GM12864 (cell line): ENCODE measurements at regions not wholly inside any gene's neighbourhood (a gene's known extent, or its start where the extent isn't known, plus 50 kb on each side); places are given as distances from the start of the nearest gene placed in this dataset.

Experiments used
- DNase-seq: peaks from one replicate; pipeline ENCODE4 v3.0.0-alpha.2; 2011; ENCODE audit warnings: low read depth
- H3K4me3 ChIP-seq: 2 replicates; pipeline ENCODE4 v1.5.1; 2011; ENCODE audit warnings: mild to moderate bottlenecking, low read depth, low read length, control low read depth
- CTCF ChIP-seq: IDR thresholded peaks from 2 replicates; pipeline ENCODE4 v1.5.1; 2011; ENCODE audit warnings: low read depth, mild to moderate bottlenecking, moderate library complexity, low read length, control low read depth, inconsistent platforms; ENCODE audit errors: missing control alignments

GRCh38 chr12:65612440-65612839 lies 211.8 kb upstream of the HMGA2 start:
- no peak for TF ChIP-seq CTCF
- no peak for DNase-seq
- no peak overlapping the region for H3K4me3 ChIP-seq

- H3K4me3 ChIP-seq: no peak overlapping the region
- no peak for TF ChIP-seq CTCF
- DNase-seq: no peak
These were observed 210.6 kb upstream of the HMGA2 start for GRCh38 chr12:65613692-65614091.

- TF ChIP-seq CTCF: no peak
- no peak overlapping the region for H3K4me3 ChIP-seq
- DNase-seq: no peak
These were observed 209.9 kb upstream of the HMGA2 start for GRCh38 chr12:65614259-65614889.

GRCh38 chr12:65615118-65615517 lies 209.2 kb upstream of the HMGA2 start:
- TF ChIP-seq CTCF: no peak
- H3K4me3 ChIP-seq: no peak overlapping the region
- no peak for DNase-seq

- DNase-seq: no peak
- no peak overlapping the region for H3K4me3 ChIP-seq
- no peak for TF ChIP-seq CTCF
These were observed 208.3 kb upstream of the HMGA2 start for GRCh38 chr12:65616022-65616421.

- TF ChIP-seq CTCF: no peak
- DNase-seq: no peak
- H3K4me3 ChIP-seq: no peak overlapping the region
These were observed 205.7 kb upstream of the HMGA2 start for GRCh38 chr12:65618588-65618987.

GRCh38 chr12:65619018-65619417 lies 205.3 kb upstream of the HMGA2 start:
- no peak for TF ChIP-seq CTCF
- no peak for DNase-seq
- H3K4me3 ChIP-seq: no peak overlapping the region
